ENCODE measurements at regions not wholly inside any gene's neighbourhood (a gene's known extent, or its start where the extent isn't known, plus 50 kb on each side); places are given as distances from the start of the nearest gene placed in this dataset.

DNA sequence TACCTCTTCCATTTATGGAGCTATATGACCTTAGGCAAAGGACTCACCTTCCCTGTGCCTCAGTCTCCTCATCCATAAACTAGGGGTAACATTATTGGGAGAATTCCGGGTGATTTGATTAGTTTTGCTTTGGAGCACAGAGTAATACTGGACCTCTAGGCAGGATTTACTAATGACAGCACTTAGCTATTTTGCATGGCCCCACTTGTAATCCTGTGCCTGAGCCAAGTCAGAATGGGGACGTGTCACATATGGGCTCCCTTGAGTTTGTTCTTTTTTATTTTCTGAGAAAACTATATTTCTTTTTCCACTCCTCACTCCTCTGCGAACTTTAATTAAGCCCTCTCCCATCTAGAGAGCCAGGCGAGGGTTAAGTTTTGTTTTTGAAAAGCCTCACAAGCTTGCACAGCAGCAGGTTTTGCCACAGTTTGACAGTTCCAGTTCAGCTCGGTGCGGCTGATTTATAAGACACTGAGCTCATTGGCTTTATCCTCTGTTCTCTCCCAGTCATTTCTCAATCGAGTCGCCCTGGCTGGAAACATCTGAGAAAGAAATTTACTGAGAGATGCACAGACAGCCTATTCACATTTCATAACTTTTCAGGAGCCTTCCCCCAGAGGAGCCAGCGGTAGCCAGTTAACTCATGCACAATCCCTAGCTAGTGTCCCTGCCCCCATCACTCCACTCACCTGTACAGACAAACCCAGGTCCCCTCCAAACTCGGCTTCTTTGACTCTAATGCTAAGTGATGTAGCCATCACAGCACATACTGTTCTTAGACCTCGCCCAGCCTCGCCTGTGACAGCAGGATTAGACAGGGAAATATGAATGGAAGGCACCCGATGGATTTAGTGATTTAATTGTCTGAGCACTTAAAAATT, 441.9 kb upstream of the NPVF start:
- Histone ChIP-seq H3K36me3 (ENCODE audit: control insufficient read depth in 2 of 3, insufficient read depth in 3 of 3, low read length in 3 of 3) (no peaks in the 10 kb centered on the region), H3K4me1 (ENCODE audit: control insufficient read depth in 2 of 3, insufficient read depth in 2 of 3, low read depth in 1 of 3, low read length in 3 of 3) (peaks cover 0 to 11% (median 4%) of the 10 kb centered on the region in 3 donors), H3K9me3 (ENCODE audit: control insufficient read depth in 2 of 3, insufficient read depth in 1 of 3, low read length in 3 of 3) (no peaks in the 10 kb centered on the region), H3K27ac (ENCODE audit: low read depth in 2 of 2, low read length in 2 of 2) (peak overlapping the region in 1 of 2 donors; percentile 41), H3K4me3 (ENCODE audit: low read length in 3 of 3) (no peak overlapping the region), H3K9ac (ENCODE audit: low read length in 3 of 3) (no peak overlapping the region), H3K27me3 (ENCODE audit: control insufficient read depth, insufficient read depth, low read length) (no peaks in the 10 kb centered on the region)
- intact Hi-C loops (cut with DNase I) = no loop called here
- FAIRE-seq (no peak), DNase-seq (peak in 4 of 5 donors; percentile 58 to 88 (median 76))
- TF ChIP-seq, protein P1, sequence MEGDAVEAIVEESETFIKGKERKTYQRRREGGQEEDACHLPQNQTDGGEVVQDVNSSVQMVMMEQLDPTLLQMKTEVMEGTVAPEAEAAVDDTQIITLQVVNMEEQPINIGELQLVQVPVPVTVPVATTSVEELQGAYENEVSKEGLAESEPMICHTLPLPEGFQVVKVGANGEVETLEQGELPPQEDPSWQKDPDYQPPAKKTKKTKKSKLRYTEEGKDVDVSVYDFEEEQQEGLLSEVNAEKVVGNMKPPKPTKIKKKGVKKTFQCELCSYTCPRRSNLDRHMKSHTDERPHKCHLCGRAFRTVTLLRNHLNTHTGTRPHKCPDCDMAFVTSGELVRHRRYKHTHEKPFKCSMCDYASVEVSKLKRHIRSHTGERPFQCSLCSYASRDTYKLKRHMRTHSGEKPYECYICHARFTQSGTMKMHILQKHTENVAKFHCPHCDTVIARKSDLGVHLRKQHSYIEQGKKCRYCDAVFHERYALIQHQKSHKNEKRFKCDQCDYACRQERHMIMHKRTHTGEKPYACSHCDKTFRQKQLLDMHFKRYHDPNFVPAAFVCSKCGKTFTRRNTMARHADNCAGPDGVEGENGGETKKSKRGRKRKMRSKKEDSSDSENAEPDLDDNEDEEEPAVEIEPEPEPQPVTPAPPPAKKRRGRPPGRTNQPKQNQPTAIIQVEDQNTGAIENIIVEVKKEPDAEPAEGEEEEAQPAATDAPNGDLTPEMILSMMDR (IDR thresholded peaks at IDR 0.05; ENCODE audit: borderline replicate concordance, extremely low read depth, insufficient read depth) = no peak

DNA sequence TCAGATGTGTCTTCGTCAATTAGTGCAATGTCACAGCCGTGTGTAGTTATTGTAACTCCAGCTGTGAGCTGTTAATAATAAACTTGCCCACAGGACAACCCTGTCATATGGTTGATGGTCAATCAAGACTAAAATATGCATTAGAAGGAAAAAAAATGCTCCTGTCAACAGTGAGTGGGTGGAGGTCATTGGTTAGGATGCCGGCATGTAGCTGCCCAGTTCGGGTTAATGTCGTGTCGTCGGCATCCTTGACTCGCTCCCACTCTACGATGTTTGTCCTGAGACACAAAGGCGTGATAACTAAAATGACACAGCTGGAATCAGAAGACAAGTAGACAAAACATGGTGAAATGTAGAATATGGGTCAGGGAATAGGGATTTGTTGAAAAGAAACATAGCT, 442.8 kb upstream of the NPVF start:
- FAIRE-seq (no peak), DNase-seq (peak in 3 of 5 donors; percentile 50 to 85 (median 70))
- Histone ChIP-seq H3K27me3 (ENCODE audit: control insufficient read depth, insufficient read depth, low read length) (no peaks in the 10 kb centered on the region), H3K36me3 (ENCODE audit: control insufficient read depth in 2 of 3, insufficient read depth in 3 of 3, low read length in 3 of 3) (no peaks in the 10 kb centered on the region), H3K27ac (ENCODE audit: low read depth in 2 of 2, low read length in 2 of 2) (peak overlapping the region in 1 of 2 donors; percentile 41), H3K9ac (ENCODE audit: low read length in 3 of 3) (no peak overlapping the region), H3K4me1 (ENCODE audit: control insufficient read depth in 2 of 3, insufficient read depth in 2 of 3, low read depth in 1 of 3, low read length in 3 of 3) (peaks cover 0 to 8% (median 4%) of the 10 kb centered on the region in 3 donors), H3K9me3 (ENCODE audit: control insufficient read depth in 2 of 3, insufficient read depth in 1 of 3, low read length in 3 of 3) (no peaks in the 10 kb centered on the region), H3K4me3 (ENCODE audit: low read length in 3 of 3) (no peak overlapping the region)
- TF ChIP-seq, protein P1 (IDR thresholded peaks at IDR 0.05; ENCODE audit: borderline replicate concordance, extremely low read depth, insufficient read depth) = no peak
- intact Hi-C loops (cut with DNase I) = no loop called here

DNA sequence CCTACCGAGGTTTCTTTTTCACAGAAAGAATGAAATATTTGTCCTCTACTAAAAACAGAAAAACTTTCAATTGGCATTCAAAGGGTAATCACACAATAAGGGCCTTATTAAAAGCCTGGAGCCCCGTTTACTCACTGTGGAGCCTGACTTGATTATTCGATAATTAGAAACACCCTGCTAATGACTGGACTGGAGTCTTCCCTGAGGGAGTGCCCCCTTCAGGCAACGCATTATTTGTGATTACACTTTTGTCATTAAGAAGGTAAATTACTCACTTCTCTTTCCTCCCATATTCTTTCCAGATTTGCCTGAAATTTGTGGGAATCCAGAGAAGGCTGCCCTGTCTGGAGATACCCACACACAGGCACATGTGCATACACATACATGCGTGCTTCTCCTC, 444.2 kb upstream of the NPVF start:
- FAIRE-seq (no peak), DNase-seq (no peak)
- Histone ChIP-seq H3K36me3 (ENCODE audit: control insufficient read depth in 2 of 3, insufficient read depth in 3 of 3, low read length in 3 of 3) (no peaks in the 10 kb centered on the region), H3K27me3 (ENCODE audit: control insufficient read depth, insufficient read depth, low read length) (no peaks in the 10 kb centered on the region), H3K9ac (ENCODE audit: low read length in 3 of 3) (no peak overlapping the region), H3K9me3 (ENCODE audit: control insufficient read depth in 2 of 3, insufficient read depth in 1 of 3, low read length in 3 of 3) (no peaks in the 10 kb centered on the region), H3K4me3 (ENCODE audit: low read length in 3 of 3) (no peak overlapping the region), H3K4me1 (ENCODE audit: control insufficient read depth in 2 of 3, insufficient read depth in 2 of 3, low read depth in 1 of 3, low read length in 3 of 3) (peaks cover 0 to 8% (median 4%) of the 10 kb centered on the region in 3 donors), H3K27ac (ENCODE audit: low read depth in 2 of 2, low read length in 2 of 2) (no peak overlapping the region)
- intact Hi-C loops (cut with DNase I) = no loop called here
- TF ChIP-seq, protein P1 (IDR thresholded peaks at IDR 0.05; ENCODE audit: borderline replicate concordance, extremely low read depth, insufficient read depth) = no peak

All from kidney (tissue), 13 donors.